ENCODE measurements at regions not wholly inside any gene's neighbourhood (a gene's known extent, or its start where the extent isn't known, plus 50 kb on each side); places are given as distances from the start of the nearest gene placed in this dataset.

DNA sequence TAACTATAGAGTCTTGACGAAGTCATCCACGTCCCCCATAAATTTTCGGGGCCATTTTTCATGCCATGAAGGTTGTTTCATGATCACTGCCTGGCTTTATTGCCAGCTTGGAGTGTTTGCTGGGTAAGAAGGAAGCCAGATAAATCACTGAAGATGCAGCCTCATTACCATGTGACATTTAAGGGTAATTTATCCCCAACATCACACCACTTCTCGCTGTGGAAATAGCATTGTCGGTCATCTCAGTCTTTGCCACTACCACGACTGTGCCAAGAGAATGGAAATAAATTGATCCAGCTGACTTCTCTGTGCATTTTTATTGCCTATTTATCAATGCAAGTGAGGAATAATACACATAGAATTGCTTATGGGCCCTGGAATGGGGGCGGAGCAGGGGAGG lies 617.9 kb downstream of the AJAP1 start:
- H3K79me2 ChIP-seq (ENCODE audit: insufficient read depth, low read length) = no peaks in the 10 kb centered on the region
- no peak overlapping the region for H3K27ac ChIP-seq (ENCODE audit: low read length)
- no peak overlapping the region for H3K4me3 ChIP-seq (ENCODE audit: low read depth in 1 of 2, low read length in 2 of 2)
- no peak overlapping the region for H2AFZ ChIP-seq (ENCODE audit: low read depth, low read length)
- no peak overlapping the region for H3K9ac ChIP-seq (ENCODE audit: low read depth, low read length)
- TF ChIP-seq EZH2 (IDR thresholded peaks at IDR 0.05; ENCODE audit: borderline replicate concordance, low read depth, low read length, severe bottlenecking) = no peak
- TF ChIP-seq, protein P1, sequence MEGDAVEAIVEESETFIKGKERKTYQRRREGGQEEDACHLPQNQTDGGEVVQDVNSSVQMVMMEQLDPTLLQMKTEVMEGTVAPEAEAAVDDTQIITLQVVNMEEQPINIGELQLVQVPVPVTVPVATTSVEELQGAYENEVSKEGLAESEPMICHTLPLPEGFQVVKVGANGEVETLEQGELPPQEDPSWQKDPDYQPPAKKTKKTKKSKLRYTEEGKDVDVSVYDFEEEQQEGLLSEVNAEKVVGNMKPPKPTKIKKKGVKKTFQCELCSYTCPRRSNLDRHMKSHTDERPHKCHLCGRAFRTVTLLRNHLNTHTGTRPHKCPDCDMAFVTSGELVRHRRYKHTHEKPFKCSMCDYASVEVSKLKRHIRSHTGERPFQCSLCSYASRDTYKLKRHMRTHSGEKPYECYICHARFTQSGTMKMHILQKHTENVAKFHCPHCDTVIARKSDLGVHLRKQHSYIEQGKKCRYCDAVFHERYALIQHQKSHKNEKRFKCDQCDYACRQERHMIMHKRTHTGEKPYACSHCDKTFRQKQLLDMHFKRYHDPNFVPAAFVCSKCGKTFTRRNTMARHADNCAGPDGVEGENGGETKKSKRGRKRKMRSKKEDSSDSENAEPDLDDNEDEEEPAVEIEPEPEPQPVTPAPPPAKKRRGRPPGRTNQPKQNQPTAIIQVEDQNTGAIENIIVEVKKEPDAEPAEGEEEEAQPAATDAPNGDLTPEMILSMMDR (IDR thresholded peaks at IDR 0.05; ENCODE audit: borderline replicate concordance, extremely low read depth, low read length, poor library complexity, severe bottlenecking) = no peak
- ATAC-seq (ENCODE audit: insufficient read depth, low read depth) (no peak), DNase-seq (no peak)
- H3K27me3 ChIP-seq (ENCODE audit: insufficient read depth, low read length, poor library complexity) = no peaks in the 10 kb centered on the region
- H3K9me3 ChIP-seq (ENCODE audit: insufficient read depth, low read length, severe bottlenecking) = no peaks in the 10 kb centered on the region
- H3K4me2 ChIP-seq (ENCODE audit: insufficient read depth, low read length) = no peak overlapping the region
- no peaks in the 10 kb centered on the region for H3K36me3 ChIP-seq (ENCODE audit: insufficient read depth, low read length)
- no peaks in the 10 kb centered on the region for H4K20me1 ChIP-seq (ENCODE audit: insufficient read depth, low read length)
- H3K4me1 ChIP-seq (ENCODE audit: insufficient read depth, low read length) = no peaks in the 10 kb centered on the region

DNA sequence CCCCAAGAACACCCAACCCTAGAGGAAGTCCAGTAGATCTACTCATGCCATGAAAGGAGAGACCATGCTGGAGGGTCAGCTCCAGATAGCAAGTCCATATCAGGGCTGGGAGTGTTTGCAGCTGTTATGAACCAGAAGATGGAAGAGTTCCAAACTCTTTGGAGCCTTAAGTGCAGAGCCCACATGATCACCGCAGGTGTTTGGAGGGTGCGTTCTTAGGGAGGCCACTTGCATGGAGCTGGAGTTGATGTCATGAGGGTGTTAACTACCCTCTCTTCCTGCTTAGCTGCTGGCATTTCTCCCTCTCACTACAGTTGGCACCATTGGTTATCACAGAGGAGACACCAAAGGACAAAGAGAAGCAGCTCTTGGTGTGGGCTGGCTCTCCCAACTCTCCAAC lies 616.9 kb downstream of the AJAP1 start:
- Histone ChIP-seq H3K9ac (ENCODE audit: low read depth, low read length) (no peak overlapping the region), H3K4me2 (ENCODE audit: insufficient read depth, low read length) (no peak overlapping the region)

DNA sequence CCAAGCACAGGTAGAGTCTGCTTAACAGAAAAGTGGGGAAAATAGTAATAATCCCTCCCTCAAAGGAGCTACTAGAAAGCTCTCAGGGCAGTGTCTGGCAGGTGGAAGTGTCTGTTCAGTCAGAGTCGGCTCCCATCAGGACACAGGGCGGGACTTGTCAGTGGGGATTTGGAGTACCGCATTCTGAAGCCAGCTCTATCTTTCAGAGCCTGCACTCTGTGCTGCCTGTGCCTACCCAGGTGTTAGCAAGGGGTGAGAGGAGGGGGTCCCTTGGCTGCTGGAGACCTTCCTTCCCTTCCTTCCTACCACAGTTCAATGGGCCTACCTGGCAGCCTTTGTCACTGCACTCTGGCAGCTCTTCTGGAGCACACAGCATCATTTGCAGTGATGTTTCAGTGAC lies 615.5 kb downstream of the AJAP1 start:
- Histone ChIP-seq H3K4me1 (ENCODE audit: insufficient read depth, low read length) (no peaks in the 10 kb centered on the region), H3K27ac (ENCODE audit: low read length) (no peak overlapping the region), H3K4me3 (ENCODE audit: low read depth in 1 of 2, low read length in 2 of 2) (no peak overlapping the region), H2AFZ (ENCODE audit: low read depth, low read length) (no peak overlapping the region), H3K27me3 (ENCODE audit: insufficient read depth, low read length, poor library complexity) (no peaks in the 10 kb centered on the region), H3K9ac (ENCODE audit: low read depth, low read length) (no peak overlapping the region), H3K79me2 (ENCODE audit: insufficient read depth, low read length) (no peaks in the 10 kb centered on the region), H3K4me2 (ENCODE audit: insufficient read depth, low read length) (no peak overlapping the region), H3K36me3 (ENCODE audit: insufficient read depth, low read length) (no peaks in the 10 kb centered on the region), H4K20me1 (ENCODE audit: insufficient read depth, low read length) (no peaks in the 10 kb centered on the region), H3K9me3 (ENCODE audit: insufficient read depth, low read length, severe bottlenecking) (no peaks in the 10 kb centered on the region)
- TF ChIP-seq, protein P1 (IDR thresholded peaks at IDR 0.05; ENCODE audit: borderline replicate concordance, extremely low read depth, low read length, poor library complexity, severe bottlenecking) = no peak
- TF ChIP-seq EZH2 (IDR thresholded peaks at IDR 0.05; ENCODE audit: borderline replicate concordance, low read depth, low read length, severe bottlenecking) = no peak
- DNase-seq (no peak), ATAC-seq (ENCODE audit: insufficient read depth, low read depth) (no peak)

More for the DNA sequence above, 616.9 kb downstream of the AJAP1 start:
- Histone ChIP-seq H3K79me2 (ENCODE audit: insufficient read depth, low read length) (no peaks in the 10 kb centered on the region), H2AFZ (ENCODE audit: low read depth, low read length) (no peak overlapping the region), H3K9me3 (ENCODE audit: insufficient read depth, low read length, severe bottlenecking) (no peaks in the 10 kb centered on the region), H3K4me1 (ENCODE audit: insufficient read depth, low read length) (no peaks in the 10 kb centered on the region), H3K27ac (ENCODE audit: low read length) (no peak overlapping the region), H4K20me1 (ENCODE audit: insufficient read depth, low read length) (no peaks in the 10 kb centered on the region), H3K36me3 (ENCODE audit: insufficient read depth, low read length) (no peaks in the 10 kb centered on the region), H3K4me3 (ENCODE audit: low read depth in 1 of 2, low read length in 2 of 2) (no peak overlapping the region), H3K27me3 (ENCODE audit: insufficient read depth, low read length, poor library complexity) (no peaks in the 10 kb centered on the region)
- ATAC-seq (ENCODE audit: insufficient read depth, low read depth) (no peak), DNase-seq (no peak)
- TF ChIP-seq EZH2 (IDR thresholded peaks at IDR 0.05; ENCODE audit: borderline replicate concordance, low read depth, low read length, severe bottlenecking) = no peak
- TF ChIP-seq, protein P1 (IDR thresholded peaks at IDR 0.05; ENCODE audit: borderline replicate concordance, extremely low read depth, low read length, poor library complexity, severe bottlenecking) = no peak
